Amygdala (tissue), 56 donors: ENCODE measurements at regions not wholly inside any gene's neighbourhood (a gene's known extent, or its start where the extent isn't known, plus 50 kb on each side); places are given as distances from the start of the nearest gene placed in this dataset.

Source experiments
- DNase-seq, 56 donors: peaks; one replicate each; lab custom pipeline; 2025; lab: John Stamatoyannopoulos, UW

GRCh38 chr5:116363780-116364179 lies 210.8 kb downstream of the SEMA6A start:
- no peak for DNase-seq

GRCh38 chr5:116361979-116362577 lies 212.5 kb downstream of the SEMA6A start:
- no peak for DNase-seq

GRCh38 chr5:116361171-116361967 lies 213.3 kb downstream of the SEMA6A start:
- peak in 44 of 56 donors; percentile 7 to 80 (median 56) for DNase-seq

GRCh38 chr5:116360008-116360853 lies 214.4 kb downstream of the SEMA6A start:
- peak in 16 of 56 donors; percentile 6 to 57 (median 26) for DNase-seq

GRCh38 chr5:116359592-116359991 lies 215.0 kb downstream of the SEMA6A start:
- DNase-seq = peak in 2 of 56 donors; percentile 10 to 17

- no peak for DNase-seq
These were observed 215.7 kb downstream of the SEMA6A start for GRCh38 chr5:116358911-116359418.

- no peak for DNase-seq
These were observed 216.6 kb downstream of the SEMA6A start for GRCh38 chr5:116358015-116358523.

- DNase-seq = no peak
These were observed 218.6 kb downstream of the SEMA6A start for GRCh38 chr5:116355819-116356601.

GRCh38 chr5:116354699-116355098 lies 219.9 kb downstream of the SEMA6A start:
- DNase-seq = no peak

GRCh38 chr5:116347657-116348056 lies 227.0 kb downstream of the SEMA6A start:
- no peak for DNase-seq

GRCh38 chr5:116343961-116344360 lies 230.7 kb downstream of the SEMA6A start:
- DNase-seq = peak in 2 of 56 donors; percentile 5 to 42
